Right atrium auricular region (tissue), 2 donors: ENCODE measurements at regions not wholly inside any gene's neighbourhood (a gene's known extent, or its start where the extent isn't known, plus 50 kb on each side); places are given as distances from the start of the nearest gene placed in this dataset.

Experiments used
- DNase-seq: peaks from one replicate; pipeline ENCODE4 v3.0.0-alpha.2; 2019; ENCODE audit warnings: low spot score
- H3K27ac ChIP-seq, 2 donors: fragments of 200-600 bp; sonication (generic); 1 replicate in 1 of 2; 2 replicates in 1 of 2; pipeline ENCODE4 v1.5.1; 2016 to 2019
- H3K27me3 ChIP-seq, 2 donors: fragments of 200-600 bp; sonication (generic); one replicate each; pipeline versions ENCODE4 v1.5.1 to v1.6.0; 2017 to 2019
- H3K36me3 ChIP-seq: fragments of 200-600 bp; sonication (generic); one replicate; pipeline ENCODE4 v1.5.1; 2016
- H3K4me1 ChIP-seq, 2 donors: fragments of 200-600 bp; sonication (generic); one replicate each; pipeline versions ENCODE4 v1.5.1 to v1.6.0; 2017 to 2019
- H3K4me3 ChIP-seq, 2 donors: fragments of 200-600 bp; sonication (generic); 1 replicate in 1 of 2; 2 replicates in 1 of 2; pipeline ENCODE4 v1.5.1; 2017 to 2019; ENCODE audit warnings: mild to moderate bottlenecking in 1 of 2, moderate library complexity in 1 of 2
- H3K9me3 ChIP-seq, 2 donors: fragments of 200-600 bp; sonication (generic); one replicate each; pipeline ENCODE4 v1.5.1; 2019
- TF ChIP-seq, protein P1 (sequence below), 2 donors: fragments of 200-600 bp; sonication (generic); IDR thresholded peaks; one replicate each; pipeline ENCODE4 v1.5.1; 2019; ENCODE audit warnings: antibody characterized with exemption in 2 of 2

DNA sequence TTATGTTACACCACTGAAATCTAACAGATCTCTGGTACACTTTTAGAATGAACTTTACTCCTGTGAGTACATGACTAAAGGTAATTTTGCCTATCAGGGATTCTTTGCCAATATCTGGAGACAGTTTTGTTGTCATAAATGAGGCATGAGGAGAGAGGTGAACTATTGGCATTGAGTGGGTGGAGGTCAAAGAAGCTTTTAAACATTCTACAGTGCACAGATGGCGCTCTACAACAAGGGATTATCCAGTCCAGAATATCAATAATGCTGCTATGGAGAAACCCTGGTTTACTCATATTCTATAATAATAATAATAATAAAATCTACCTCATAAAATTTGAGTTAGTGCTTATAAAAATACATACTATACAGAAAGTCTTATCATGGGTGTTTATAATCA, 702.3 kb downstream of the SI start:
- Histone ChIP-seq H3K27me3 (no peaks in the 10 kb centered on the region), H3K4me1 (no peaks in the 10 kb centered on the region), H3K36me3 (no peaks in the 10 kb centered on the region), H3K9me3 (no peaks in the 10 kb centered on the region), H3K27ac (no peak overlapping the region), H3K4me3 (no peak overlapping the region)
- no peak for DNase-seq
- TF ChIP-seq, protein P1, sequence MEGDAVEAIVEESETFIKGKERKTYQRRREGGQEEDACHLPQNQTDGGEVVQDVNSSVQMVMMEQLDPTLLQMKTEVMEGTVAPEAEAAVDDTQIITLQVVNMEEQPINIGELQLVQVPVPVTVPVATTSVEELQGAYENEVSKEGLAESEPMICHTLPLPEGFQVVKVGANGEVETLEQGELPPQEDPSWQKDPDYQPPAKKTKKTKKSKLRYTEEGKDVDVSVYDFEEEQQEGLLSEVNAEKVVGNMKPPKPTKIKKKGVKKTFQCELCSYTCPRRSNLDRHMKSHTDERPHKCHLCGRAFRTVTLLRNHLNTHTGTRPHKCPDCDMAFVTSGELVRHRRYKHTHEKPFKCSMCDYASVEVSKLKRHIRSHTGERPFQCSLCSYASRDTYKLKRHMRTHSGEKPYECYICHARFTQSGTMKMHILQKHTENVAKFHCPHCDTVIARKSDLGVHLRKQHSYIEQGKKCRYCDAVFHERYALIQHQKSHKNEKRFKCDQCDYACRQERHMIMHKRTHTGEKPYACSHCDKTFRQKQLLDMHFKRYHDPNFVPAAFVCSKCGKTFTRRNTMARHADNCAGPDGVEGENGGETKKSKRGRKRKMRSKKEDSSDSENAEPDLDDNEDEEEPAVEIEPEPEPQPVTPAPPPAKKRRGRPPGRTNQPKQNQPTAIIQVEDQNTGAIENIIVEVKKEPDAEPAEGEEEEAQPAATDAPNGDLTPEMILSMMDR (IDR thresholded peaks at IDR 0.05), result no peak

DNA sequence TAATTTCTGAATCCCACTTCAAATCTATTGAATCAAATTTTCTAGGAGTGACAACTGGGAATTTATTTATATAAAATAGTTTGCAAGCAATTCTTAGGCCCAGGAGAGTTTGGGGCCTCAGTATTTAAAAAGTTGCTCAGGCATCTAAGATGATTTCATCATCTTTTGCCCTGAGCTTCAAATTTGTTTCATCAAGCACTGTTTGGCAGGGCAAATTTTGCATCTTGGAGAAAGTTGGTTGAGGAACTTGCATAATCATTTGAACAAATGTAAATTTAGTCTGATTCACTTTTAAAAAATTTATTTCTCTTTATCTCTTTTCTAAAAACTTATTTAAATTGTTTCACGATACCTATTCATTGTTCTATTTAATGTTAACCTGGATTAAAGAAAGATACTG, 702.8 kb downstream of the SI start:
- Histone ChIP-seq H3K36me3 (no peaks in the 10 kb centered on the region), H3K4me3 (no peak overlapping the region), H3K27me3 (no peaks in the 10 kb centered on the region), H3K4me1 (no peaks in the 10 kb centered on the region), H3K9me3 (no peaks in the 10 kb centered on the region), H3K27ac (no peak overlapping the region)
- no peak for DNase-seq
- TF ChIP-seq, protein P1 (IDR thresholded peaks at IDR 0.05), result no peak

DNA sequence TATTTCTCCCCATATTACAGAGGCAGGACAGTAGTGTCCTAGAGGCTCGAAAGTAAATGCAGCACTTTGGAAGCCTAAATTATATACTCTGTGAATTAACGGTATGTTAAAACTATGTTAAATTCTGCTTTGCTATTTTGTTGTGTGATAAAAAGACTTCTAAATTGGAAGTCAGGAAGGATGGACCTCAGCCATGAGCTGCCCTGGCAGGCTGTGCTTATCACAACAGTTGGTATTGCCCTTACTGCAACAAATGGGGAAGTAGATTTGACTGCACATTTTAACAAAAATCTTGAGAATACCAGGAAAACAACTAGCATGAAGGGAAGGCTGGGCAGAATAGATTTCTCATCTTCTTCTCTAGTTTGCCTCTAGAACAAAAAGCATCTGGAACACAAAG, 706.6 kb downstream of the SI start:
- Histone ChIP-seq H3K9me3 (no peaks in the 10 kb centered on the region), H3K27ac (no peak overlapping the region)
- TF ChIP-seq, protein P1 (IDR thresholded peaks at IDR 0.05), result no peak

DNA sequence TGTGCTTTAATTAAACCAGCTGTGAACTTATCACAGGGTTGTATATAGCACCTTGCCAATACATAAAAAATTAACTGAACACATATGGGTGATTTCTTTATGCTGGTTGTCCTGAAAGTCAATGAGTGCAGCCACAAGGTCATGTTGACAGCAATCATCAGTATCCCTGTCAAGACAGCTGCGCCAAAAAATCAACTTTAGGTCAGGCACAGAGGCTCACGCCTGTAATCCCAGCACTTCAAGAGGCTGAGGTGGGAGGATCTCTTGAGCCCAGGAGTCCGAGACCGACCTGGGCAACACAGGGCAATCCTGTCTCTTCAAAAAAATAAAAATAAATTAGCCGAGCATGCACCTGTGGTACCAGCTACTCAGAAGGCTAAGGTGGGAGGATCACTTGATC, 707.3 kb downstream of the SI start:
- TF ChIP-seq, protein P1 (IDR thresholded peaks at IDR 0.05), result no peak
- Histone ChIP-seq H3K27me3 (no peaks in the 10 kb centered on the region), H3K4me3 (no peak overlapping the region)

More for the DNA sequence above, 706.6 kb downstream of the SI start:
- Histone ChIP-seq H3K4me3 (no peak overlapping the region), H3K4me1 (no peaks in the 10 kb centered on the region), H3K36me3 (no peaks in the 10 kb centered on the region), H3K27me3 (no peaks in the 10 kb centered on the region)
- DNase-seq, result no peak

DNA sequence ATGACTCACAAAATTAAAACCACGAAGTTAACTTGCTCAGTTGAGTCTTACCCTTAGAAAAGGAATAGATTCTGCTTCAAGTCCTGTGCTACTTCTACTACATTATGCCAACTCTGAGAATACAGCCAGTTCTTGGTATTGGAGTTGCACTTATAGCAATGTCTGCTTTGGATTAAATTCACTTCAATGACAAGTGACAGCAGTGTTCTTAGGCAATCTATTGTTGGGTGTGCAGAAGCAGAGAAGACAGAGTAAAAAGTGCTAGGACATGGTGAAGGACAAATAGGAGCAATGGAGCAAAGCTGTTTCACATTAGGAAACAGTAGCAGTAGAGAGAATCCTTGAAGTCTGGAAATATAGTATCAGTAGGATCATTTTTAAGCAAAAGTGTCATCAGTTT, 713.1 kb downstream of the SI start:
- H3K4me3 ChIP-seq, result no peak overlapping the region
- H3K27ac ChIP-seq, result no peak overlapping the region
- TF ChIP-seq, protein P1 (IDR thresholded peaks at IDR 0.05), result no peak
- no peaks in the 10 kb centered on the region for H3K9me3 ChIP-seq
- H3K4me1 ChIP-seq, result no peaks in the 10 kb centered on the region
- H3K27me3 ChIP-seq, result no peaks in the 10 kb centered on the region
- no peak for DNase-seq
- no peaks in the 10 kb centered on the region for H3K36me3 ChIP-seq

More for the DNA sequence above, 707.3 kb downstream of the SI start:
- Histone ChIP-seq H3K4me1 (no peaks in the 10 kb centered on the region), H3K36me3 (no peaks in the 10 kb centered on the region), H3K27ac (no peak overlapping the region), H3K9me3 (no peaks in the 10 kb centered on the region)
- no peak for DNase-seq

DNA sequence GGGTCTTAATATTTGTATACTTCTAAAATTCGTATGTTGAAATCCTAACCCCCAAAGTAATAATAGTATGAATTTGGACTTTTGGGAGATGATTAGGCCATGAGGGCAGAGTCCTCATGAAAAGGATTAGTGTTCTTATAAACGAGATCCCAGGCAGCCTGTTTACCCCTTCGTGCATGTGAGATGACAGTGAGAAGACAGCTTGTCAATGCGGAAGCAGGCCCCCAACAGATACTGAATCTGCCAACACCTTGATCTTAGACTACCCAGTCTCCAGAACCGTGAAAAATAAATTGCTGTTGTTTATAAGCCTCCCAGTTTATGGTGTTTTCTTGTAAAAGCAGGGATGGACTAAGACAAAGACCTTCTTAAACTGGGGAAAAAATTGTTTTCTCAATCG, 714.2 kb downstream of the SI start:
- H3K9me3 ChIP-seq, result no peaks in the 10 kb centered on the region
- H3K36me3 ChIP-seq, result no peaks in the 10 kb centered on the region
- no peak overlapping the region for H3K27ac ChIP-seq
- H3K4me1 ChIP-seq, result no peaks in the 10 kb centered on the region
- no peak for DNase-seq
- TF ChIP-seq, protein P1 (IDR thresholded peaks at IDR 0.05), result no peak
- H3K4me3 ChIP-seq, result no peak overlapping the region
- H3K27me3 ChIP-seq, result no peaks in the 10 kb centered on the region
